ENCODE measurements at regions not wholly inside any gene's neighbourhood (a gene's known extent, or its start where the extent isn't known, plus 50 kb on each side); places are given as distances from the start of the nearest gene placed in this dataset.

DNA sequence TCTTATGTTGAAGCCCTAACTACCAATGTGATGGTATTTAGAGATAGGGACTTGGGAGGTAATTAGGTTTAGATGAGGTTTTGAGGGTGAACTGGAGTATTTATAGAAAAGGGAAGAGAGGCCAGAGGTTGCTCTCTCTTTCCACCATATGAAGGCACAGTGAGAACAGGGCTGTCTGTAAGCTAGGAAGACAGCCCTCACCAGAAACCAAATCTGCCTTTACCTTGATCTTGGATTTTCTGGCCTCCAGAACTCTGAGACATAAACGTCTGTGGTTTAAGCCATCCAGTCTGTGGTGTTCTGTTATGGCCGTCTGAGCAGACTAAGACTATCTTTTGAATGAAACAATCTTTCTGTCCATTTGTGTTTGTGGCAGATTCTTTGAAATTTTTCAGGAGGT is 223.7 kb downstream of the PDHA2 start:
- TF ChIP-seq CTCF (IDR thresholded peaks at IDR 0.05; ENCODE audit: insufficient read depth in 1 of 2, low read depth in 1 of 2, low read length in 1 of 2, severe bottlenecking in 1 of 2, unreplicated experiment in 1 of 2), result no peak
- Histone ChIP-seq H3K27me3 (replicated peaks; ENCODE audit: control insufficient read depth, insufficient read depth, low read length) (no peaks in the 10 kb centered on the region), H3K36me3 (ENCODE audit: control insufficient read depth, insufficient read depth, low read length) (no peaks in the 10 kb centered on the region), H3K4me3 (ENCODE audit: low read depth, low read length) (no peak overlapping the region), H3K4me1 (no peaks in the 10 kb centered on the region), H3K9me3 (no peaks in the 10 kb centered on the region)
- intact Hi-C loops (cut with micrococcal nuclease; ENCODE audit: unreplicated experiment), result no loop called here
- Mint-ChIP-seq H3K27ac (ENCODE audit: unreplicated experiment) (no peak overlapping the region), H3K36me3 (ENCODE audit: insufficient read depth, unreplicated experiment) (no peaks in the 10 kb centered on the region), H3K4me1 (ENCODE audit: low read depth, unreplicated experiment) (no peaks in the 10 kb centered on the region), H3K9me3 (ENCODE audit: unreplicated experiment) (peaks cover 12% of the 10 kb centered on the region), H3K4me3 (ENCODE audit: unreplicated experiment) (no peak overlapping the region), H3K27me3 (ENCODE audit: insufficient read depth, unreplicated experiment) (peaks cover 2% of the 10 kb centered on the region)
- POLR2A ChIA-PET, result no interaction called here
- no TSS peak for BruUV-seq (replicated peaks)
- DNase-seq, result no peak
- CTCF ChIA-PET, result no interaction called here

DNA sequence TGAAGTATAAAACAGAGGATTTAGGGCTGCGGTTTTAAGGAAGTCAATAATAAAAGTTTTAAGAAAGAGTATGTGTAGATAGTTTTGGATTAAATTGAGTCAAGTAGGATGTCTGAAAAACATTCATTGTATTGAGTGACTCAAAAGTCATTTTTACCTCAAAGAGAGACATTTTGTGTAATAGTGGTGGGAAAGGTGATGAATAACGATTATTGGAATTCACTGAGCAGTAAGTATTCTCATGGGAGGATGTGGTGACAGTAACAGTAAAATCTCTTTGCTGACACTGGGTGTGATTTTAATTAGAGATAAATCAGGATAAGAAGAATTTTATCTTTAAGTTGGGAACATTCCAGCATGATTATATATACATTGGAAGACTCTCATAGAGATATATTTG is 233.6 kb downstream of the PDHA2 start:
- no peak for DNase-seq
- no peak overlapping the region for H3K27ac Mint-ChIP-seq (ENCODE audit: unreplicated experiment)
- H3K4me3 Mint-ChIP-seq (ENCODE audit: unreplicated experiment), result no peak overlapping the region
- ChIA-PET POLR2A (no interaction called here), CTCF (no interaction called here)
- peaks cover 6% of the 10 kb centered on the region for H3K27me3 Mint-ChIP-seq (ENCODE audit: insufficient read depth, unreplicated experiment)
- TF ChIP-seq CTCF (IDR thresholded peaks at IDR 0.05; ENCODE audit: insufficient read depth in 1 of 2, low read depth in 1 of 2, low read length in 1 of 2, severe bottlenecking in 1 of 2, unreplicated experiment in 1 of 2), result no peak
- no peaks in the 10 kb centered on the region for H3K27me3 ChIP-seq (replicated peaks; ENCODE audit: control insufficient read depth, insufficient read depth, low read length)
- H3K36me3 Mint-ChIP-seq (ENCODE audit: insufficient read depth, unreplicated experiment), result no peaks in the 10 kb centered on the region
- BruUV-seq (replicated peaks), result no TSS peak
- H3K9me3 Mint-ChIP-seq (ENCODE audit: unreplicated experiment), result no peaks in the 10 kb centered on the region
- H3K36me3 ChIP-seq (ENCODE audit: control insufficient read depth, insufficient read depth, low read length), result no peaks in the 10 kb centered on the region
- H3K4me1 Mint-ChIP-seq (ENCODE audit: low read depth, unreplicated experiment), result no peaks in the 10 kb centered on the region
- intact Hi-C loops (cut with micrococcal nuclease; ENCODE audit: unreplicated experiment), result no loop called here
- no peaks in the 10 kb centered on the region for H3K4me1 ChIP-seq
- H3K9me3 ChIP-seq, result no peaks in the 10 kb centered on the region
- no peak overlapping the region for H3K4me3 ChIP-seq (ENCODE audit: low read depth, low read length)

DNA sequence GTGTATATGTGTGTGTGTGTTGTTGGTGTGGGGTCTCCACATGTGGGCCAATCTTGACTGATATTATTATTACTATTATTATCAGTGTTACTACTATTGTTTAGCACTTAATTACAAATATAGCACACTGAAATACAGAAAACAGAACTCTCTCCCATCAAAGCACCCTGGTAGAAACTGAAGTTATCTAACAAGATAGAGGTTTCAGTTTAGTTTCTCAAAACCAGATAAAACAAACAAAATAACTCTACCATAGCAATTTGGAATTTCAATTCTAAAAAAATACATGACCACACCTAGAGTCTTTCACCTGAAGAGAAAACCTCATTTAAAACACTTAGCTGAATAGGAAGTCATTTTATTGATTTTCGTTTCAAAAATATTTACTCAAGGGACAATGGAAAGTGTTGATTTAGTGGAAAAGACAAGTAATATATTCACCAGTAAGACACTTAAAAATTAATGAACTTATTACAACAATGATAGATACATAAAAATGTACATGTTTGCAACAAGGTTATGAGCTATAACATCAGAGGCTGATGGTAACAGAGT is 252.3 kb downstream of the PDHA2 start:
- H3K27me3 Mint-ChIP-seq (ENCODE audit: insufficient read depth, unreplicated experiment), result no peaks in the 10 kb centered on the region
- H3K4me3 Mint-ChIP-seq (ENCODE audit: unreplicated experiment), result no peak overlapping the region
- no peaks in the 10 kb centered on the region for H3K9me3 Mint-ChIP-seq (ENCODE audit: unreplicated experiment)
- no peaks in the 10 kb centered on the region for H3K4me1 ChIP-seq
- no peaks in the 10 kb centered on the region for H3K27me3 ChIP-seq (replicated peaks; ENCODE audit: control insufficient read depth, insufficient read depth, low read length)
- ChIA-PET POLR2A (no interaction called here), CTCF (no interaction called here)
- DNase-seq, result no peak
- intact Hi-C loops (cut with micrococcal nuclease; ENCODE audit: unreplicated experiment), result no loop called here
- no peak overlapping the region for H3K27ac Mint-ChIP-seq (ENCODE audit: unreplicated experiment)
- no peaks in the 10 kb centered on the region for H3K36me3 ChIP-seq (ENCODE audit: control insufficient read depth, insufficient read depth, low read length)
- no peaks in the 10 kb centered on the region for H3K4me1 Mint-ChIP-seq (ENCODE audit: low read depth, unreplicated experiment)
- H3K9me3 ChIP-seq, result no peaks in the 10 kb centered on the region
- H3K36me3 Mint-ChIP-seq (ENCODE audit: insufficient read depth, unreplicated experiment), result no peaks in the 10 kb centered on the region
- BruUV-seq (replicated peaks), result no TSS peak
- TF ChIP-seq CTCF (IDR thresholded peaks at IDR 0.05; ENCODE audit: insufficient read depth in 1 of 2, low read depth in 1 of 2, low read length in 1 of 2, severe bottlenecking in 1 of 2, unreplicated experiment in 1 of 2), result no peak
- H3K4me3 ChIP-seq (ENCODE audit: low read depth, low read length), result no peak overlapping the region
